CD4-positive, alpha-beta T cell treated with Interleukin-10 for 1 hour (primary cell): ENCODE measurements at regions not wholly inside any gene's neighbourhood (a gene's known extent, or its start where the extent isn't known, plus 50 kb on each side); places are given as distances from the start of the nearest gene placed in this dataset.
A peak's percentile ranks its signal among the peaks of the same experiment; 100 is the strongest.

ENCODE experiments used
- DNase-seq: peaks from one replicate; pipeline ENCODE4 v3.0.0-alpha.2; 2020

DNA sequence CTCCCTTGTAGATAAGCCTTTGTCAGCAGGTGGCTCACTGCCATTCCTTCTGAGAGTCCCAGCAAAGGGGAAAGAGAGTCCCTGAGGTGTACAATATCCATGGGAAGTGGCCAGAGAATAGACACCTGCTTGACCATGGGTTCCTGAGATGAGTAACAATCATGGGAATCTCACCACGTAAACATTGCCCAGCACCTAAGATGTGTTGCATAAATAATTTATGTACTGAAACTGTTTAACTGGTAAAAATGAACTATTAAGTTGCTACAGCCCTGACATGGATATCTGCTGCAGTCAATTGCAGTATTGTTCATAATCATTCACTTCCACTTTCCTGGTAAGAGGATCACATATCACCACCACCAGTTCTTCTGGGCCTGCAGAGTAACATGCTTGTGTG lies 123.8 kb upstream of the INHBA start:
- DNase-seq = no peak

GRCh38 chr7:41825927-41826480 lies 123.1 kb upstream of the INHBA start:
- DNase-seq = no peak

- no peak for DNase-seq
Observed at GRCh38 chr7:41824284-41824683, 121.4 kb upstream of the INHBA start.

DNA sequence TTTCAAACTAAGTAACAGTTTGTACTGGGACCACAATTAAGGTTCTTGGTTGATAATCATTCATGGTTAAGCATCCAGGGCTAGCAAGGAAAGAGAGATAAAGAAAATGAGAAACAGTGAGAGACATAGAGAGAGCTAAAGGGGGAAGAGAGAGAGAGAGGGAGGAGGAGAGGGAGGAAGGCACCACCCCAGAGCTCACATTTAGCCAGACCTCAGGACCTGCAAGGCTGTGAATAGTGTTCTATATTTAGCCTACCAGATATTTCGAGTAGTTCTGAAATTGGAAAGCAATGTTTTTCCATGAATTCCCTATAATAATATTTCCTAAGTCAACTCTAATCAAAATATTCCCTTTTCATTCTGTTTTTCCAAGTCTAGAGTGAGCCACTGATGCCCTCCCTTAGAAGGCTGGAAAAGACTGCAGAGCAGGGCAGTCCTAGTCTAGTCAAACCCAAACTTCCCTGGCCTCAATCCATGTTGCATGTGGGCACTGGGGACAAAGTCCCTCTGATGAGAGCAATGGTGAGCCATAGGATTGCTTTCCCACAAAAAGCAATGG lies 119.4 kb upstream of the INHBA start:
- DNase-seq = no peak

- no peak for DNase-seq
Observed at GRCh38 chr7:41821521-41822213, 118.8 kb upstream of the INHBA start.

GRCh38 chr7:41820111-41820671 lies 117.3 kb upstream of the INHBA start:
- DNase-seq = no peak

DNA sequence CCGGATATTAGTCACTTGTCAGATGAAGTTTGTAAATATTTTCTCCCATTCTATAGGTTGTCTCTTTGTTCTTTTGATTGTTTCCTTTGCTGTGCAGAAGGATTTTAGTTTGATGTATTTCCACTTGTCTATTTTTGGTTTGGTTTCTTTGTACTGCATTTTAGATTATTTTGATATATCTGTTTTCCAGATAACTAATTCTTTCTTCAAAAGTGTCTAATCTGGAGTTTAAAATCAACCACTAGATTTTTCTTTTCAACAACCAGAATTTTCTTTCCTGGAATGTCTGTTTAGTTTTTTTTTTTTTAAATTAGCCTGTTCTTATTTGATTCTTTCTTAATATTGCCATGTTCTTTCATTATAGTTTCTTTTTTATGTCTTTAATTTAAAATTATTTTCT lies 116.8 kb upstream of the INHBA start:
- no peak for DNase-seq

GRCh38 chr7:41818765-41819398 lies 116.0 kb upstream of the INHBA start:
- no peak for DNase-seq

GRCh38 chr7:41817386-41817785 lies 114.5 kb upstream of the INHBA start:
- no peak for DNase-seq

DNA sequence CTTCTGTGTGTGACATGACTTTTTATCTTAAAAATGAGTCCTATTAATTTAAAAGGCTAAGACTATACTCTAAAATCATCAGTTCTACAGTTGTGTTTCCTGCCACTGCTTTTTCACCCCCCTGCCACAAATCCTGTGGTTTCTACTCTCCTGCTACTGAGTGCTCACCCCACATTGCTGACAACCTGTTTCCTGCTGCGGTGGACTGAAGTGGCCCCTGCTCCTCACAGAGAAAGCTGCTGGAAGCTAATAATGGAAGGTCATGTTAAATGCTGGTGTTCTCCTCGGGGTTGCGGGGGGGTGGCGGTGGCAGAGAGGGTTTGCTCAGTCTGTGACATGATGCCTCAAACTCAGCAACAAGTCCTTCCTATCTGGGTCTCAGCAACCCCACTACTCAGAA lies 113.2 kb upstream of the INHBA start:
- no peak for DNase-seq

GRCh38 chr7:41814888-41815287 lies 112.0 kb upstream of the INHBA start:
- DNase-seq = no peak

GRCh38 chr7:41813286-41813685 lies 110.4 kb upstream of the INHBA start:
- no peak for DNase-seq

- DNase-seq = no peak
Observed at GRCh38 chr7:41811941-41812340, 109.1 kb upstream of the INHBA start.

GRCh38 chr7:41809940-41810576 lies 107.2 kb upstream of the INHBA start:
- DNase-seq = peak; percentile 7

DNA sequence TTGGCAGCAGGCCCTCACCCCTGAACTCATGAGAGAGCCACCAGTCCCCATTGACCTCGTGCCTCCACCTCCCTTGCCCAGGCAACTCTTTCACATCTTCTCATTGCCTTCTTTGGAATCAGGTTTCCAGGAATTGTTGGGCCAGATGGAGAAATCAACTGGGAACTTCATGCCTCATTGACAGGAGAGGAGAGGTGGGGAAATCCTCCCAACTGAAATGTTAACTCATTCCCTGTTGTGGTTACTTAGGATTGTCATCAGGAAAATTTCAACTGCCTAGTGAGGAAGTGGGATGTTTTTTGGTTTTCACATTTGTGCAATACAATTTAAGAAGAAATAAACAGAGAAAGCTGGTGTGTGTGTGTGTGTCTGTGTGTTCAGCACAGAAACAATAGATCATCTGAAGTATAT lies 106.6 kb upstream of the INHBA start:
- DNase-seq = no peak

DNA sequence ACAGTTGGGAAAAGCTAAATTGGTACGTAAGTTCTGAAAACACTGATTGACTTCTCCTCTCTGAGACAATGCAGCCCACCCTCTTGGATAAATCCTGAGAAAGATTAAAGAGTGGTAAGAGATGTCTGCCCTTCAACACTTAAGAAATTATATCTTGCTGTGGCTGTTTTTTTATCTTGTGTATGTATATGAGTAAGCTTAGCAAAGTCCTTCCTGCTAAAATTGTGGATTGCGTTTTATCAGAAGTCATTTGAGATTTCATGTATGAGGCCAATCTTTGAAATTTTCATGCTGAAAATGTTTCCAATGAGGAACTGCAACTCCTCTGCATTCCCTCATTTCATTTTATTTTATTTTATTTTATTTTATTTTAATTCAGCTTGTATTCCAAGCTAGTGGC lies 106.2 kb upstream of the INHBA start:
- no peak for DNase-seq

- DNase-seq = no peak
Observed at GRCh38 chr7:41808541-41808940, 105.7 kb upstream of the INHBA start.

DNA sequence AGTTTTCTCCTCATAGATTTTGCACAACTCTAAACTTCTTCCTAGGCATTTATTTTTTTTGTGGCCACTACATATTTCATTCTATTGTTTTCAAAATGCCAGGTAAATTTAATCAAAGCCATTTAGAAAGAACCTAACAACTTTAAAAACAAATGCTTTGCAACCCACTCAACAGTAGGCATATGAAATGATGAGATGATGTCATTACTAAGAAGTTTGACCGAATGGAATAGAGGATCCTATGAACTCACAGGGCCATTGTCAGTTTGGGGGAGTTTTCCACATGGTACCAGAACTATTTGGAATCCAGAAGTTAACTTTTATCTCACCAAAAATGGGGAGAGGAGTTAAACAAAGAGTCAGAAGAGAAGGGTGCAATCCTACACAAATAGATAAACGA lies 100.7 kb upstream of the INHBA start:
- DNase-seq = no peak

DNA sequence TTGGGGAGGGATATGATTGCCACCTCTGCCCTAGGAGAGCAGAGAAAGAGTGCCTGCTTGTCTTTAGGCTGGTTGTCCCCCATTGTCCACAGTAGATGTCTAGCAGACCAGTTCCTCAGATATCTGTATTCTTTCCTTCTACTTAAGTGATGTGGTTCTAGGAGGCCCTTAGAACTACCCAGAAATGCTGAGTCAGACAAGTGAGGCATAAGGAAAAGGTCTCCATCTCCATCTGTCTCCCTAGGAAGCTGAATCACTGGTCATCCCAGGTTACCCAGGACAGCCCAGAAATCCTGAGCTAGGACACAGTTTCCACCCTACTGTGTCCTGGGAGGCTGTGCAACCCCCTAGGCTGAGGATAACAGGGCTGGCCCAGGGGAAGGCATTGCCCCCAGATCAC lies 93.4 kb upstream of the INHBA start:
- DNase-seq = no peak

GRCh38 chr7:41795276-41795833 lies 92.5 kb upstream of the INHBA start:
- DNase-seq = no peak

DNA sequence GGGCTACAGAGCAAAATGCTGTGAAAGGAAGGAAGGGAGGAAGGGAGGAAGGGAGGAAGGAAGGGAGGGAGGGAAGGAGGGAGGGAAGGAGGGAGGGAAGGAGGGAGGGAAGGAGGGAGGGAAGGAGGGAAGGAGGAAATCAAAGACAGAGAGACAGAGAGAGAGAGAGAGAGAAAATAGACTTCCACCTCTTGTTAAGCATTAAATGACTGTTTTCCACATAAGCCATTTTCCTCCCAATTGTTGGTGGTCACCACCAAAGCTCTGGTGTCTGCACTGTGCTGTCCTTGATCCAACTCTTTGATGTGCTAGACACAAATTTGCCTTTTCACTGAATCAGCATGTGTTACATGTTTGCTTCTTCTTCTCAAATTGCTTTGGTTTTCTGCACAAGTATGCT lies 90.7 kb upstream of the INHBA start:
- DNase-seq = no peak

DNA sequence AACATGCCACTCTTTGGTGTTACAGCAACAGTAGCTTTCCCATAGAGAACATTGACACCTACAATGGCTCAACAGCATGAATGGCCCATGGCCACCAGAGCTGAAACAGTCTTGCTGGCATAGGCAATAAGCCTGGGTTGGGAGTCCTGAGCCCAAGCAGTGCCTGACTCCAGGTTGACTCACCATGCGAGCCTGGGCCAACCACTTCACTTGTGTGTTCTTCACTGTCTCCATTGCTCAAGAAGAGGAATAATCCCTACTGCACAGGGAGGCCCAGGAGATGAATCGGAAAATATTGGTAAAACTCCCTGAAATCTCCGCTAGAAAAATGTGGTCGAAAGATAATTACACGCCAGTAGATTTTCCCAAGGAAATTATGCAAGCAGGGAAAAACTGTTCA lies 89.2 kb upstream of the INHBA start:
- DNase-seq = no peak

- no peak for DNase-seq
Observed at GRCh38 chr7:41788556-41788955, 85.7 kb upstream of the INHBA start.
